ENCODE measurements at regions not wholly inside any gene's neighbourhood (a gene's known extent, or its start where the extent isn't known, plus 50 kb on each side); places are given as distances from the start of the nearest gene placed in this dataset.

GRCh38 chr2:176454893-176455815, 185.9 kb downstream of the MTX2 start:
- H3K4me3 ChIP-seq (ENCODE audit: low read depth, low read length) = no peak overlapping the region
- TF ChIP-seq, protein P1, sequence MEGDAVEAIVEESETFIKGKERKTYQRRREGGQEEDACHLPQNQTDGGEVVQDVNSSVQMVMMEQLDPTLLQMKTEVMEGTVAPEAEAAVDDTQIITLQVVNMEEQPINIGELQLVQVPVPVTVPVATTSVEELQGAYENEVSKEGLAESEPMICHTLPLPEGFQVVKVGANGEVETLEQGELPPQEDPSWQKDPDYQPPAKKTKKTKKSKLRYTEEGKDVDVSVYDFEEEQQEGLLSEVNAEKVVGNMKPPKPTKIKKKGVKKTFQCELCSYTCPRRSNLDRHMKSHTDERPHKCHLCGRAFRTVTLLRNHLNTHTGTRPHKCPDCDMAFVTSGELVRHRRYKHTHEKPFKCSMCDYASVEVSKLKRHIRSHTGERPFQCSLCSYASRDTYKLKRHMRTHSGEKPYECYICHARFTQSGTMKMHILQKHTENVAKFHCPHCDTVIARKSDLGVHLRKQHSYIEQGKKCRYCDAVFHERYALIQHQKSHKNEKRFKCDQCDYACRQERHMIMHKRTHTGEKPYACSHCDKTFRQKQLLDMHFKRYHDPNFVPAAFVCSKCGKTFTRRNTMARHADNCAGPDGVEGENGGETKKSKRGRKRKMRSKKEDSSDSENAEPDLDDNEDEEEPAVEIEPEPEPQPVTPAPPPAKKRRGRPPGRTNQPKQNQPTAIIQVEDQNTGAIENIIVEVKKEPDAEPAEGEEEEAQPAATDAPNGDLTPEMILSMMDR (IDR thresholded peaks at IDR 0.05; ENCODE audit: low read depth, low read length, missing control alignments) = peak; percentile 96
- peak; percentile 19 for DNase-seq (ENCODE audit: low read depth)
- in situ Hi-C loops (cut with HindIII; ENCODE audit: low sequenced_read_pairs) = no loop called here

GRCh38 chr2:176455816-176456291, 186.6 kb downstream of the MTX2 start:
- TF ChIP-seq, protein P1 (IDR thresholded peaks at IDR 0.05; ENCODE audit: low read depth, low read length, missing control alignments) = no peak

GRCh38 chr2:176457481-176457880, 188.2 kb downstream of the MTX2 start:
- in situ Hi-C loops (cut with HindIII; ENCODE audit: low sequenced_read_pairs) = no loop called here
- no peak overlapping the region for H3K4me3 ChIP-seq (ENCODE audit: low read depth, low read length)

More at GRCh38 chr2:176455816-176456291, 186.6 kb downstream of the MTX2 start:
- in situ Hi-C loops (cut with HindIII; ENCODE audit: low sequenced_read_pairs) = no loop called here
- H3K4me3 ChIP-seq (ENCODE audit: low read depth, low read length) = no peak overlapping the region
- no peak for DNase-seq (ENCODE audit: low read depth)

GRCh38 chr2:176461098-176461808, 192.0 kb downstream of the MTX2 start:
- no peak overlapping the region for H3K4me3 ChIP-seq (ENCODE audit: low read depth, low read length)
- TF ChIP-seq, protein P1 (IDR thresholded peaks at IDR 0.05; ENCODE audit: low read depth, low read length, missing control alignments) = no peak
- no peak for DNase-seq (ENCODE audit: low read depth)
- in situ Hi-C loops (cut with HindIII; ENCODE audit: low sequenced_read_pairs) = no loop called here

More at GRCh38 chr2:176457481-176457880, 188.2 kb downstream of the MTX2 start:
- TF ChIP-seq, protein P1 (IDR thresholded peaks at IDR 0.05; ENCODE audit: low read depth, low read length, missing control alignments) = no peak
- no peak for DNase-seq (ENCODE audit: low read depth)

DNA sequence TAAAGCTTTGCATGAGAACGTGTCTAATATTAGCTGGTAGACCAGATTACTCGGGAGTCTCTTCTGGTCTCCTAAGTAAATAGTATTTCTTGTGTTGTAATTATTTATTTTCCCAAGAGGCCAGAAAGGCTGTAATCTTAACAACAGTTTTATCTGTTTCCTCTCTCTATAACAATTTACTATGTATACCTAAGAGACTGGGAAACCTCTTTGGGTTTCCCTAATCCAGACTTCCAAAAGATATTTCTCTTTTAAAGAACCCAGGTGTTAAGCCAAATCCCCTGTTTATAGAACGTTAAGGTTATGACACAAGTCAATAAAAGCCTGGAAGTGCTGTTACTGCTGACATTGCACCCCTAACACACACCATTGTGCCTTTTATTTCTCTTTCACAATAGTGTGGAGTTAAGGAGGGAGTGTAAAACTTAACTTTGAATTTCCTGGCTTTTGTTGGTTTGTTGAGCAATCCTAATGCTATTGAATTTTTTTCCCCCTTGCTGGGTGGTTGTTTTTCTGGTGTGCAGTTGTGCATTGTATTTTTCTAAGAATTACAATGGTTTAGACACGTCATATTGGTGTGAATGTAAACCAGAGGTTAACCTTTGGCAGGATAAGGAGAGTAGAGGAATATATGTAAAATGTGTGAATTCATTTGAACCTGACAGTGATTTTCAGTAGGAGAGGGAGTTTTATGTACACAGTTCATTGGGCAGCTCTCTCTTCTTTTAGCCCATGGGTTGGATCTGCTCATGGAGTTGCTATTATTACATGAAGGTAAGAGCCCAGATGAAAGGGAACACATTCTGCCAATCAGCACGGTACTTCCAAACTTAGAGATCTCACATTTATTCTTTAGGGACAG, 192.8 kb downstream of the MTX2 start:
- H3K4me3 ChIP-seq (ENCODE audit: low read depth, low read length) = no peak overlapping the region
- TF ChIP-seq, protein P1 (IDR thresholded peaks at IDR 0.05; ENCODE audit: low read depth, low read length, missing control alignments) = no peak
- in situ Hi-C loops (cut with HindIII; ENCODE audit: low sequenced_read_pairs) = no loop called here

DNA sequence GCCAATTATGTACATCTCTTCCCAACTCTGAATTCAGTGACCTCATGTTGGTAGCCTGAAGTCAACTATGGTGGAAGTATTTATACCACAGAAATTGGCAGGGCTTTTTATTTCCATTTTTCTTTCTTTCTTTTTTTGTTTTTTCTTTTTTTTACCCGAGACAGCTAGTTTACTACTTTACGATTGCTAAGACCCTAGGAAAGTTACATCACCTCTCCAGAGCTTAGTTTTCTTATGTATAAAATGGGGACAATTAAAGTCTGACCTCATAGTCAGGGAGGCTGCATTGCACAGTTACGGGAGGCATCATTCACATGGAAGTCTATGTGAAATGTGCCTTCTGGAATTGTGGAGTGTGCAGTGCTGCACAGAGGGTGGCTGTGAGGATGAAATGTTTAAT, 194.3 kb downstream of the MTX2 start:
- in situ Hi-C loops (cut with HindIII; ENCODE audit: low sequenced_read_pairs) = no loop called here

More for the DNA sequence above, 192.8 kb downstream of the MTX2 start:
- peak; percentile 27 for DNase-seq (ENCODE audit: low read depth)

More for the DNA sequence above, 194.3 kb downstream of the MTX2 start:
- TF ChIP-seq, protein P1 (IDR thresholded peaks at IDR 0.05; ENCODE audit: low read depth, low read length, missing control alignments) = no peak
- DNase-seq (ENCODE audit: low read depth) = no peak
- H3K4me3 ChIP-seq (ENCODE audit: low read depth, low read length) = no peak overlapping the region

All from astrocyte of the cerebellum (primary cell).